ENCODE measurements at regions not wholly inside any gene's neighbourhood (a gene's known extent, or its start where the extent isn't known, plus 50 kb on each side); places are given as distances from the start of the nearest gene placed in this dataset.
A peak's percentile ranks its signal among the peaks of the same experiment; 100 is the strongest.
"Not testable (repeated sequence)": the region's sequence is repeated elsewhere in the genome, so short reads cannot be mapped to it uniquely, and the experiment has no call there.

- Histone ChIP-seq H3K79me1 (ENCODE audit: low read length) (no peaks in the 10 kb centered on the region), H3K18ac (ENCODE audit: low read length) (no peak overlapping the region), H4K8ac (ENCODE audit: low read depth, low read length) (no peak overlapping the region), H2AK5ac (ENCODE audit: low read length) (no peak overlapping the region), H2BK15ac (replicated peaks; ENCODE audit: low read depth) (no peak overlapping the region), H3K36me3 (ENCODE audit: control insufficient read depth, insufficient read depth, low read length) (no peaks in the 10 kb centered on the region), H3K27me3 (ENCODE audit: insufficient read depth, low read length, poor library complexity) (no peaks in the 10 kb centered on the region), H3K9ac (ENCODE audit: low read length) (no peak overlapping the region), H3K79me2 (ENCODE audit: control insufficient read depth, insufficient read depth, low read length) (no peaks in the 10 kb centered on the region), H3K4ac (ENCODE audit: low read depth, low read length) (no peak overlapping the region), H2BK5ac (ENCODE audit: low read length) (no peak overlapping the region), H3K4me3 (ENCODE audit: low read length) (no peak overlapping the region), H3K4me1 (ENCODE audit: control insufficient read depth, low read depth, low read length) (peaks cover 3% of the 10 kb centered on the region), H3K56ac (ENCODE audit: low read length) (no peak overlapping the region), H3K4me2 (ENCODE audit: low read length) (no peak overlapping the region), H3K27ac (ENCODE audit: low read depth, low read length) (no peak overlapping the region), H2BK120ac (ENCODE audit: low read depth, low read length) (no peak overlapping the region), H3K23ac (ENCODE audit: low read length) (no peak overlapping the region), H4K5ac (ENCODE audit: low read length) (no peak overlapping the region)
- no CpG with 5 or more reads among the region's 3 CpGs for WGBS (ENCODE audit: extremely low coverage, insufficient coverage, low lambda C conversion rate)
- DNase-seq, result no peak
These were observed 382.7 kb downstream of the RPS24 start for GRCh38 chr10:78416031-78417011.

GRCh38 chr10:78417425-78418370 is 384.0 kb downstream of the RPS24 start:
- H3K79me1 ChIP-seq (ENCODE audit: low read length), result no peaks in the 10 kb centered on the region
- no peak overlapping the region for H3K27ac ChIP-seq (ENCODE audit: low read depth, low read length)
- no peak overlapping the region for H2BK5ac ChIP-seq (ENCODE audit: low read length)

DNA sequence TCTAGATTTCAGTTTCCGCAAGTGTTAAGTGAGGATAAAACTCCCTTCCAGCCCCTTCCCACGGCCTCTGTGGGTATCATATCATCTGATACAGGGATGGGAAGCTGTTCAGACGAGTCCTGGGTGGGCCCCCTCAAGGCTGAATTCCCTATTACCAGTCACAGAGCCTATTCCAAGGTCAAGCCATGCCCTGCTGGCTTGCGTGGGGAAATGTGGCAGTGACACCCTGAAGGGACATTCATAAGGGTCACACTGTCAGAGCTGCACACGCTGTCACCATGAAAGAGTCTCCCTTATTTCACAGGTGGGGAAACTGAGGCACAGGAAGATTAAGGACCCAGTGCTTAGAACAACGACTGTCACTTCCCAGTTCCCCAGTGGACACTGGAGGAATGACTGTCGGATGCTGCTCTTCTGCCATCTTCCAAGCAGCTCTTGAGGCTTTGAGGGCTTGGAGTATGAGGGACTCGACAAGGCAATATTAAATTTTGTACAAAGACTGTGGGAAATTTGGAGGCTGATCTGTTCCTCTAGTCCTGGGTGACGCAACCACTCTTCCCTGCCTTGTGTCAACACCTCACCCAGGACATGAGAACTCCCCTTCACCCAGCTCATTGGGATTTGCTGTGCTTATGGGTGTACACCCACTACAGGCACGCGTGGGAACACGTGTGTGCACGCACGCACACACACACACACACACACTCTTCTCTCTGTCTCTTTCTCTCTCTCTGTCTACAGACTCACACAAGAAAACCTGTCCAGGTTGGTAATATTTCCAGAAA is 386.0 kb downstream of the RPS24 start:
- Histone ChIP-seq H3K23ac (ENCODE audit: low read length) (no peak overlapping the region), H3K4me3 (ENCODE audit: low read length) (no peak overlapping the region), H3K9ac (ENCODE audit: low read length) (no peak overlapping the region), H2BK15ac (replicated peaks; ENCODE audit: low read depth) (no peak overlapping the region), H2BK120ac (ENCODE audit: low read depth, low read length) (no peak overlapping the region), H3K18ac (ENCODE audit: low read length) (no peak overlapping the region), H3K79me1 (ENCODE audit: low read length) (no peaks in the 10 kb centered on the region), H2AK5ac (ENCODE audit: low read length) (no peak overlapping the region), H4K8ac (ENCODE audit: low read depth, low read length) (no peak overlapping the region), H3K4me1 (ENCODE audit: control insufficient read depth, low read depth, low read length) (peaks cover 3% of the 10 kb centered on the region), H4K5ac (ENCODE audit: low read length) (no peak overlapping the region), H3K4me2 (ENCODE audit: low read length) (no peak overlapping the region), H3K79me2 (ENCODE audit: control insufficient read depth, insufficient read depth, low read length) (no peaks in the 10 kb centered on the region), H2BK5ac (ENCODE audit: low read length) (no peak overlapping the region), H3K56ac (ENCODE audit: low read length) (no peak overlapping the region), H3K36me3 (ENCODE audit: control insufficient read depth, insufficient read depth, low read length) (no peaks in the 10 kb centered on the region), H3K27ac (ENCODE audit: low read depth, low read length) (no peak overlapping the region), H3K27me3 (ENCODE audit: insufficient read depth, low read length, poor library complexity) (no peaks in the 10 kb centered on the region), H3K4ac (ENCODE audit: low read depth, low read length) (no peak overlapping the region)
- WGBS (ENCODE audit: extremely low coverage, insufficient coverage, low lambda C conversion rate), result no CpG with 5 or more reads among the region's 14 CpGs
- no peak for DNase-seq

More at GRCh38 chr10:78417425-78418370, 384.0 kb downstream of the RPS24 start:
- Histone ChIP-seq H3K23ac (ENCODE audit: low read length) (no peak overlapping the region), H3K4me1 (ENCODE audit: control insufficient read depth, low read depth, low read length) (peaks cover 3% of the 10 kb centered on the region), H3K36me3 (ENCODE audit: control insufficient read depth, insufficient read depth, low read length) (no peaks in the 10 kb centered on the region), H4K8ac (ENCODE audit: low read depth, low read length) (no peak overlapping the region), H2AK5ac (ENCODE audit: low read length) (no peak overlapping the region), H3K4me2 (ENCODE audit: low read length) (no peak overlapping the region), H3K79me2 (ENCODE audit: control insufficient read depth, insufficient read depth, low read length) (no peaks in the 10 kb centered on the region), H2BK120ac (ENCODE audit: low read depth, low read length) (no peak overlapping the region), H3K4ac (ENCODE audit: low read depth, low read length) (no peak overlapping the region), H3K56ac (ENCODE audit: low read length) (no peak overlapping the region), H3K9ac (ENCODE audit: low read length) (no peak overlapping the region), H3K18ac (ENCODE audit: low read length) (no peak overlapping the region), H3K27me3 (ENCODE audit: insufficient read depth, low read length, poor library complexity) (no peaks in the 10 kb centered on the region), H2BK15ac (replicated peaks; ENCODE audit: low read depth) (no peak overlapping the region), H3K4me3 (ENCODE audit: low read length) (no peak overlapping the region), H4K5ac (ENCODE audit: low read length) (no peak overlapping the region)
- no peak for DNase-seq
- WGBS (ENCODE audit: extremely low coverage, insufficient coverage, low lambda C conversion rate), result no CpG with 5 or more reads among the region's 16 CpGs

- no peak overlapping the region for H3K4ac ChIP-seq (ENCODE audit: low read depth, low read length)
- peaks cover 3% of the 10 kb centered on the region for H3K4me1 ChIP-seq (ENCODE audit: control insufficient read depth, low read depth, low read length)
- H3K79me2 ChIP-seq (ENCODE audit: control insufficient read depth, insufficient read depth, low read length), result no peaks in the 10 kb centered on the region
- H2BK120ac ChIP-seq (ENCODE audit: low read depth, low read length), result no peak overlapping the region
- H3K36me3 ChIP-seq (ENCODE audit: control insufficient read depth, insufficient read depth, low read length), result no peaks in the 10 kb centered on the region
- no peak overlapping the region for H2BK5ac ChIP-seq (ENCODE audit: low read length)
- no CpG with 5 or more reads among the region's 16 CpGs for WGBS (ENCODE audit: extremely low coverage, insufficient coverage, low lambda C conversion rate)
- no peak overlapping the region for H3K4me2 ChIP-seq (ENCODE audit: low read length)
- H3K18ac ChIP-seq (ENCODE audit: low read length), result no peak overlapping the region
- peak overlapping the region; percentile 3 for H3K9ac ChIP-seq (ENCODE audit: low read length)
- peak overlapping the region; percentile 37 for H3K56ac ChIP-seq (ENCODE audit: low read length)
- H3K27ac ChIP-seq (ENCODE audit: low read depth, low read length), result no peak overlapping the region
- no peak overlapping the region for H4K5ac ChIP-seq (ENCODE audit: low read length)
- H3K27me3 ChIP-seq (ENCODE audit: insufficient read depth, low read length, poor library complexity), result no peaks in the 10 kb centered on the region
- H2BK15ac ChIP-seq (replicated peaks; ENCODE audit: low read depth), result no peak overlapping the region
- DNase-seq, result peak; percentile 43
- no peak overlapping the region for H3K4me3 ChIP-seq (ENCODE audit: low read length)
- no peak overlapping the region for H4K8ac ChIP-seq (ENCODE audit: low read depth, low read length)
- H2AK5ac ChIP-seq (ENCODE audit: low read length), result no peak overlapping the region
- no peaks in the 10 kb centered on the region for H3K79me1 ChIP-seq (ENCODE audit: low read length)
- H3K23ac ChIP-seq (ENCODE audit: low read length), result peak overlapping the region; percentile 1
These were observed 387.5 kb downstream of the RPS24 start for GRCh38 chr10:78420946-78421735.

- not testable (repeated sequence) for H3K56ac ChIP-seq (ENCODE audit: low read length); H3K27me3 ChIP-seq (ENCODE audit: insufficient read depth, low read length, poor library complexity); H2BK120ac ChIP-seq (ENCODE audit: low read depth, low read length); H2BK5ac ChIP-seq (ENCODE audit: low read length); H3K18ac ChIP-seq (ENCODE audit: low read length); H3K79me2 ChIP-seq (ENCODE audit: control insufficient read depth, insufficient read depth, low read length); H3K23ac ChIP-seq (ENCODE audit: low read length); H3K27ac ChIP-seq (ENCODE audit: low read depth, low read length); H3K36me3 ChIP-seq (ENCODE audit: control insufficient read depth, insufficient read depth, low read length); H3K79me1 ChIP-seq (ENCODE audit: low read length); H3K4me3 ChIP-seq (ENCODE audit: low read length); H4K5ac ChIP-seq (ENCODE audit: low read length); H3K4me1 ChIP-seq (ENCODE audit: control insufficient read depth, low read depth, low read length); DNase-seq; H3K9ac ChIP-seq (ENCODE audit: low read length); H2AK5ac ChIP-seq (ENCODE audit: low read length); H2BK15ac ChIP-seq (replicated peaks; ENCODE audit: low read depth); H3K4me2 ChIP-seq (ENCODE audit: low read length); H3K4ac ChIP-seq (ENCODE audit: low read depth, low read length); H4K8ac ChIP-seq (ENCODE audit: low read depth, low read length)
- no CpG with 5 or more reads among the region's 2 CpGs for WGBS (ENCODE audit: extremely low coverage, insufficient coverage, low lambda C conversion rate)
These were observed 390.4 kb downstream of the RPS24 start for GRCh38 chr10:78424050-78424449.

All from mesendoderm (in vitro differentiated cells).